SKM-1 treated with dmso at 0.1 percent for 144 hours (cell line): ENCODE measurements at regions not wholly inside any gene's neighbourhood (a gene's known extent, or its start where the extent isn't known, plus 50 kb on each side); places are given as distances from the start of the nearest gene placed in this dataset.

Source experiments
- DNase-seq: peaks from one replicate; lab custom pipeline; 2025; ENCODE audit not compliant: unreplicated experiment; lab: John Stamatoyannopoulos, UW

DNA sequence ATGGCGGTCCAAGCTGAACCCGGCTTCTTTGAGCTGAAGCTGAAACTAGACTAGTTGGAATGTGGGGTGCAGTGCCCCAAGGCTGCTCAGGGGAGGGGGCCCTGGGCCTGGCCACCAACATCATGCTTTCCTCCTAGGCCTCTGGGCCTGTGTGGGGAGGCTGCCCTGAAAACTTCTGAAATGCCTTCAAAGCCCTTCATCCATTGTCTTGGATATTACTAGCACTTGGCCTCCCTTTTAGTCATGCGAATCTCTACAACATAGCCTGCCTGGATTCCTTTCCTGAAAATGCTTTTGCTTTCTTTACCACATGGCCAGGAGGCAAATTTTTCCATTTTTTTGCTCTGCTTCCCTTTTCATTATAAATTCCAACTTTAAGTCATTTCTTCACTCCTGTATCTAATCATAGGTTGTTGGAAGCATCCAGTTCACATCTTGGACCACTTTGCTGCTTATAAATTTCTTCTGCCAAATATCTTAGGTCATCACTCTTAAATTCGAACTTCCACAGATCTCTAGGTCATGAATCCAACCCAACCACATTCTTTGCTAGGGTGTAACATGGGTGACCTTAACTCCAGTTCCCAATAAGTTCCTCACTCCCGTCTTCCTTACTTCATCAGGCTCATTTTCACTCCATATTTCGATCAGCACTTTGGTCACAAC, 103.4 kb downstream of the DDIT4L start:
- no peak for DNase-seq

DNA sequence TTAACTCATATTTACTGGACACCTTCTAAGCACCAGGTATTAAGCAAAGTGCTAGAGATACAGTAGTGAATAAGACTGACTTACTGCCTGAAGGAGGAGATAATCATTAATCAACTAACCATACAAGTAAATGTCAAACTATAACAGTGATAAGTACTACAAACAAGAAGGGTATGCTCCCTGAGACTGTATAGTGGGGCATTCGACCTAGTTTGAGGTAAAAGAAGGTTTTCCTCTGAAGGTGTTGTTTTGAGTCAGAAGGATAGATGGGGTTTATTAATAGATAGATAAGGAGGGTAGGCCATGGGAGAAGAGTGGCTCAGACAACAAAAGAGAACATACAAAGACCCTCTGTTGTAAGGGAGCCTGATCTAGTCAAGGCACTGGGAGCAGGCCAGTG, 105.4 kb downstream of the DDIT4L start:
- DNase-seq = no peak

DNA sequence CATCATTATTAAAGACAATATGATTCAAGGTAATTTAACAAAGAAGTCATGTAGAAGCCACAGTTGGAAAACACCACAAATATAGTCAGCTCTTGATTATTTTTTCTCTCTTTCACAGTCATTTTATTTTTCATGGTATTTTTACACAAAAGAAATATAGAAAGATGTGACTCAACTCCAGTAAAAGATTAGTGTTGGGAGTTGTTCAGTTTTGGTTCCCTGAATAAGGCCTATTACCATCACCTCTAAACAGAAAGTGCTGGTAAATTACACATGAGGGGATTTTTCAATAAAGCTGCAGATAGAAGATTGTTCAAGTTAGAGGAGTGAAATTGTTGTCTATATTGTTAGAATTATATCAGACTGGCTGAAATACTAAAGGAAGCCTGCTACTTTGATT, 107.0 kb downstream of the DDIT4L start:
- no peak for DNase-seq

DNA sequence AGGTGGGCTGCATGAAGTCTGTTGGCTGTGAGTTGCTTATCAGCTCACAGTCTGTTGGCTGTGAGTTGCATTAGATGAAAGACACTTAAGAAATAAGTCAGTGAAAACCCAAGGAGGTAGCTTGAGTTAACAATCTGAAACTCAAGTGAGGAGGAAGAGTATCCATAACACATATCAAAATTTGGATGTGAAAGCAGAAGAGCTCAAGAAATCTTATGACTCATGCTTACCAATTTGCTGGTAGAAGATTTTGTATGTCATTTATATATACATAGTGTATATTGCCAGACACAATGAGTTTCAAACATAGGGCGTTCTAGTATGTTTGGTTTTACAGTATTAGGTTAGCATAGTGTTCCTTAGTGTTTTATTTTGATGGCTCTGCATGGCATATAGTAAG, 107.4 kb downstream of the DDIT4L start:
- DNase-seq = no peak

DNA sequence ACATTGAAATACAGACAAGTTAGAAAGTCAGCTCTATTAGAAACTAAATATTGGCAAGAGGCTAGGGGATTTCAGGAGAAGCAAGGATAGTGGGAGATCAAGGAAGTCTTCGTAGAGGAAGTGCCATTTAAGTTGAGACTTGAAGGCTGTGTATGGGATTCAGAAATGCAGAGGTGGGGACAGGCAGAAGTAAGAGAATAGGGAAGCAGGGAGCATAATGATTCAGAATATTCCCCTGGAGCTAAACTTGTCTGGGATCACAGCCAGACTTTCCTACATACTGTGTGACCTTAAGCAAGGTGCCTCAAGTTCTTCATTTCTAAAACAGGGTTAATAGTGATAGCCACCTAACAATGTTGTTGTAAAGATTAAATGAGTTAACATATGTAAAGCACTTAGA, 108.8 kb downstream of the DDIT4L start:
- DNase-seq = no peak

DNA sequence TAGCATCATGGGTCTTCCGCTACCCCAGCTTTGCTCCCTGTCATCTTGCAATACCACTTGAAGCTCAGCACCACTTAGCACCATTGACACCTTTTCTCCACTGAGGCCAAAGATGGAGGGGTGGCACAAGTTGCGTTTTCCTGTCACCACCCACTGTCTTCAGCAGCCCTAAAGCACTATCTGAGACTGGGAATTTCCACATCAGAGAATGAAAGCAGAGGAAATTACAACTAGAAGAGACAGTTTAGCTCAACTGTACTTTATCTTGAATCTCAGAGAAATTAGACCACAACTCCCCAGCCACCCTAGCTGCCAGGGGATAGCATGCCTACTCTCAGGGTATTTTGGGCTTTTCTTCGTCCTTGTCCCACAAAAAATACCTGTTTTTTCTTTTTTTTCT, 111.0 kb downstream of the DDIT4L start:
- no peak for DNase-seq

DNA sequence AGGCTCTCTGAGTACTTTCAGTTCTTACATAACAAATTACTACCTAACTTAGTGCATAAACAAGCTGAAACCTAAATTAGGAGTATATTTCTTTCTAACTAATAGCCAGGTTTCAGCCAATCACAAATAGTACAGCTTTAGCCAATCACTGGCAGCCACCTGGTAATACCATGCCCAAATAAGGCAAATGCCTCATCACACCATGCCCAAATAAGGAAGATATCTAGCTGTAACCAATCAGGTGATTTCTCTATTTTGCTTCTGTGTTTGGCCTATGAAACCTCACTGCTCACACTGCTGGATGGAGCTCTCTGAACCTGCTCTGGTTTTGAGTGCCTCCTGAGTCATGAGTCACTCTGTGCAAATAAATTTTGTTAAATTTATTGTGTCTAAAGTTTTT, 113.5 kb downstream of the DDIT4L start:
- no peak for DNase-seq

DNA sequence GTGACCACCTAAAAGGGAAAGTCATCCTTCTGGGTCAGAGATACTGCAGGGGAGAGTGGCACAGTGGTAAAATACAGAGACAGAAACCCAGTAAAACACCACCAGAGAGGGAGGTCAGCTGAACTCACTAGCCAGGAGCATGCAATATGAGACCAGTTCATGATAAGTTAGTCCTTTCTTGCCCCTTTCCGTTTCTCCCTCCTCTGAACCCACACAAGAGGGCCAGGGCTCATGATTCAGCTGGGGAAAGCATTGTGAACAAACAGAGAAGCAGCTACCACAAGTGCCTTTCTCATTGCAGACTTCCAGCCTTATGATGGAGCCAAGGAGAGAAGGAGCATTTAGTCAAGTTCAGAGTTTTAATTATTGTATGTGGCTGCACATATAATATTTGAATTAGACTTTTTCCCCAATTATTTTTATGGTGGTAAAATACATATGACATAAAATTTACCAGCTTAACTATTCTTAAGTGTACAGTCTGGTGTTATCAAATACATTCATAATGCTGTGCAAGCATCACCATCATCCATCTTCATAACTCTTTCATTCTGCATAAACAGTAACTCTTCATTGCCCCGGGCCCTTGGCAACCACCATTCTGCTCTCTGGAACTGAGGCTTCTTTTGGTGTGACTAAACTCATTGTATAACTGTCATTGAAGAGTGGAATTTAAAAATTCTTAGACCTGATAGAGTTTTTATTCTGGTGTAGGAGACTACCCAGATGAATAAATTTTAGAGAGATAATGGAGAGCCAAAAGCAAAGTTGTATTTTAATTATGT, 114.6 kb downstream of the DDIT4L start:
- DNase-seq = no peak

DNA sequence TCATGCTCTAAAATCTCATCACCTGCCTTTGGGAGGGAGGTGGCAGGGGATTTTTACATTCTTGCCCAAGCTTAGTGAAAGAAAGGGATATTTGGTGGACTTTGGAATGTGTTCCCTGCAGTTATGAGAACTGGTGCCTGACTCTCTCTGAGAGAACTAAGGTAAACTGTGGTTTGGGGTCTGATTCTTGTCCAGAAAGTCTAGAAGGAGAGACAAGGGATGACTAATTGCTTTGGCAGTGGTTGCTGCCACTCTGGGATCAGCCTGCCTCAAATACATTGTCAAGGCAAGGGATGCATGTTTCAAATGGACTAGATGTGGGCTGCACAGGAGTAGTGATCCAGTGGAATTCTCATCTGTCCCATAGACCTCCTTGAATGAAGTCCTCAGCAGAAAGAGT, 115.2 kb downstream of the DDIT4L start:
- DNase-seq = no peak

DNA sequence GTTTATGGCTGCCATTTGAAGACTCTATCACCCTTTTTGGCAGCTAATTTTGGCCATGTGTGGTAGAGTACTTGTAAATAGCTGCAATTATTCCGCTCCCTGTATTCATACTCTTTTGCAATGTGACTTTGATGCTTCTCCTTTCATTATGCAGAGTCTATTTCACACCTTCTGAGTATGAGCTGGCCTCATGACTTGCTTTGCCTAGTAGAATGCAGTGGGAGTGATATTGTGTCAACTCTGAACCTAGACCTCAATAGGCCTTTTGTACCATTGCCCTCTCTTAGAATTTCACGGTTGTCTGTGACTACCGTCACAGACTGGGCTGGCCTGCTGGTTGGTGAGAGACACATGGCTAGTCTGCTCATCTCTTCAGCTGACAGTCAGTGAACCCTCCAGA, 118.8 kb downstream of the DDIT4L start:
- no peak for DNase-seq

DNA sequence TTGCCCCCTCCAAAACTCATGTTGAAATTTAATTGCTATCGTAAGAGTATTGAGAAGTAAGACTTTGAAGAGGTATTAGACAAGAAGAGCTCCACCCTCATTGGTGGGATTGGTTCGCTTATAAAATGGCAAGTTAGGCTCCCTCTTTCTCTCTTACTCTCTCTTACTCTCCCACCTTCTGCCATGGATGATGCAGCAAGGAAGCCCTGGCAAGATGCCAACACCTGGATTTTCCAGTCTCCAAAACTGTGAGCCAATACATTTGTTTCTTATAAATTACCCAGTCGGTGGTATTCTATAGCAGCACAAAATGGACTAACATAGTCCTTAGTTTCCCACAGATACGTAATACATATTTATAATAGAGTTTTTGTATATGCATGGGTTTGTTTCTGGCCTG, 119.4 kb downstream of the DDIT4L start:
- no peak for DNase-seq

DNA sequence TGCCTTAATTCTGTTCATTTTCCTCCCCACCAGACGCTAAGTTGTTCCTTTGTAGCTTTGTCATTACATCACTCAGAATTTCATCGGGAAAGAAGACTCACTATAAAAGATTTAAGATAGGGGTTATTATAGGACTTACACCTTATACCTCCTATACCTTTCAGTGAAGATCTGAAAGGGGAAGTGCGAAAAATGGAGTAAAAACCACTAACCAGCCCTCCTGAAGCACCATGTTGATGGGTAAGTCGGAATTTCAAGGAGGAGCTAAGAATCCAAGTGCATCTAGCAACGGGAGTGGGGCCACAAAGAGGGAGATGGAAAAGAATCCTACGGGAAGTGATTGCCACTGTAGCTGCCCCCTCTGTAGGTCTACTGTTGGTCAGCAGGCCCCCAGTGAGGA, 119.1 kb upstream of the H2AZ1 start:
- peak; percentile 23 for DNase-seq

DNA sequence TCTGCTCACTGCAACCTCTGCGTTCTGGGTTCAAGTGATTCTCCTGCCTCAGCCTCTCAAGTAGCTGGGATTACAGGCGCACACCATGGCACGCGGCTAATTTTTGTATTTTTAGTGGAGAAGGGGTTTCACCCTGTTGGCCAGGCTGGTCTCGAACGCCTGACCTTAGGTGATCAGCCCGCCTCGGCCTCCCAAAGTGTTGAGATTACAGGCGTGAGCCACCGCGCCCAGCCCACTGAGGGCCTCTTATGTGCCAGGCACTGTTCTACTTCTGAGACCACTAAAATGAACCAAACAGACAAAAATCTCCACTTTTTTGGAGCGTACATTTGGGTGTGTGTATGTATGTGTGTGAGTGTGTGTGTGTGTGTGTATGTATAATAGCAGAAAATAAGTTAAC, 117.2 kb upstream of the H2AZ1 start:
- DNase-seq = no peak

DNA sequence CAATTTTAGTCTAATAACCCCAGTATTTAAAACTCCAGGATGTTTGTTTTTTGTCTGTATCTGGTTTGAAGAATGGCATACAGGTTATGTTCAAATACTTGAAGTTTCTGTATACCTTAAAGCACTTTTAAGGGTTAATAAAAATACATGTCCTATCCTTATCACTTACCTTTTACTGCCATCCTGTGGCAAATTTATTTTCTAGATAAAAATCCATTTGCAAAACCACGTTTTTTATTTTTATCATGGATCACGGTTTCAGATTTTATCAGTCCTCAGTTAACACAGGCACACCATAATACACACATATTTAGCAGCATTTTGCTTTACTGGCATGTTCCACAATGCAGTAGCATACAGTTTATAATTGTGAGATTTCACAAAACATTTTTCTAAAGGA, 113.3 kb upstream of the H2AZ1 start:
- no peak for DNase-seq

DNA sequence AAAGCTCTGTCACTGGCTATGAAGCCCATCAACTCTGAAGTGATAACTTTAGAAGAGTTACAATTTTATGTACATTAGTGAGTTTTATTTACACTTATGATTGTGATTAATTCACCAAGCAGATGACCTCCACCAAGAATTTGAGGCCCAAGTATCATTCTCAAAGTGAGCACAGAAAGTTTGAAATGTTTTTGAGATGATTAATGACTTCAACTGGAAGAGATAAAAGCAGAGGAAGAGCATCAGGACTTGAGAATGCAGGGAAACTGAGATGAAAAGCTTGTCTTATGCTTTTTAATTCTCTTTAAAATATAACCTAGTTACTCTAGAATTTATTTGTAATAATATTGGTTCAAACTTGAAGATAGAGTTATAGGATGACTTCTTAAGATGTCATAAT, 112.8 kb upstream of the H2AZ1 start:
- DNase-seq = no peak

DNA sequence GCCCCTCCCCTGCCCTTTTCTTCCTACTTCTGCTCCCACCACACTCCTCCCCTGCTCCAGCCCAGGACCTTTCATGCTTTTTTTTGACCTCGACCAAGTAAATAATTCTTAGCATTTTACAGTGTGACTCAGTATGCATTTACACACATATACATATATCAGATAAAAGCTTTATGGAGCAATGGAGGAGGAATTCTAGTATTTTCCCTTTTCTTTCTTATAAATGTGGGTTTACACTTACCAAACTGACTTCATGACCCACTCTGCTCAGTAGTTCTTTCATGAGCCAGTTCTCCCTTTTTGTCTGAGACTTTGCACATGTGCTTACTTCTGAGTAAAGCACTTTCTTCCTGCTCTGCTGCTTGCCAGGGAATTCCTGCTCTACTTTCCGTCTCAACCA, 111.8 kb upstream of the H2AZ1 start:
- no peak for DNase-seq

DNA sequence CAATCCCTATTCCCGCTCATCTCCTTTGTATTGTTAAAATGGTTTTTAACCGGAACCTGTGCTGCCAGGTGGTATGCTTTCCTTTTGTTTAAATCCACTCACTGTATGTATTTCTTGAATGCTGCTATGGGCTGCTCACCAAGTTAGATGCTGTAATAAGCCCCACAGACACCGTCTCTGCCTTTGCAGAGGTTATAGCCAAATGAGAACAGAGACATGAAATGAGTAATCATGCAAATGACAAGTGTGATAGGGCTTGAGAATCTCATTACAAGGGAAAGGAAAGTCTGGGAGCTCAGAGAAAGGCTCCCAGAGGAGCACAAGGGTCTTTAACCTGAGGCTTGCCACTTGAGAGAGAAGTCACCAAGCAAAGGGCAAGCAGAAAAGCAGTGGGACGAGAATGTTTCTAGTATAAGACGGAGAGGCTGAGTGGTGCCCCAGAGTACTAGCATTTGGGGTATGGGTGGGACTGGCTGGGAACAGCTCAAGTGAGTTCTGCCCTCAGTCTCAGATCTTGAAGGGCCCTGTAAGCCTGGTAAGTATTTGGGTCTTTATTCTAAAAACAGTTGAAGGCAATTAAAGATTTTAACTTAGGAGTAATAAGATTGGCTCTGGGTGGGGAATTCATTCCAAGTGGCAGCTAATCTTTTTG, 110.8 kb upstream of the H2AZ1 start:
- DNase-seq = no peak

DNA sequence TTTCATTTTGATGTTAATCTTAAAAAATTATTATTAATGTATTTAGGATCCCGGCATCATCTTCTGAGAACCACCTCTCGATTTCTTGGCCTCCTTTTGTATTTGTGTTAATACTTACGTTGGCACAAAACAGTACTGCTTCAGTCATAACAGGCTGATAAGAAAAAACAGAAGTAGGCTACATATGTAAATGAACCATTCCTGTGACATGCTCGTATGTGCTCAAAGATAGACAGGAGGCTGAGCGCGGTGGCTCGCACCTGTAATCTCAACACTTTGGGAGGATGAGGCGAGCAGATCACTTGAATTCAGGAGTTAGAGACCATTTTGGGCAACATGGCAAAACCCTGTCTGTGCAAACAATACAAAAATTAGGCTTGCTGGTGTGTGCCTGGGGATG, 109.4 kb upstream of the H2AZ1 start:
- DNase-seq = no peak

DNA sequence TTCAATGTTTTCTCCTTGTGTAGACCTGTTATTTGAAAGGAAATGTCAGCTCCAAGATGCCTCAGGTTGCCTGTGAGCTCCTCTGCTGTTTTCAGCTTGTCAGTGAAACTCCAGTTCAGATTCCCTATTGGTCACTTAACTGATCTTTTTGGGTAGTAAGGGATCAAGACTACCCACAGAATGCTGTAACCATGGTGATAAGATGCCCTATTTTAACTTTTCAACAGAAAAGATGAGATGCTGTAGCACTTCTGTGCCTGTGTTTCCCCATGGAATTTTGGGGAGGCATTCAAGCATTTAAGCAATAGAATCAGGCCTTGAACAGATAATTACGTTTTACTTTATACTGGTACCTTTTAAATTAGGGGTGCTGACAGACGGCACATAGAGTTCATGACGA, 106.6 kb upstream of the H2AZ1 start:
- no peak for DNase-seq

DNA sequence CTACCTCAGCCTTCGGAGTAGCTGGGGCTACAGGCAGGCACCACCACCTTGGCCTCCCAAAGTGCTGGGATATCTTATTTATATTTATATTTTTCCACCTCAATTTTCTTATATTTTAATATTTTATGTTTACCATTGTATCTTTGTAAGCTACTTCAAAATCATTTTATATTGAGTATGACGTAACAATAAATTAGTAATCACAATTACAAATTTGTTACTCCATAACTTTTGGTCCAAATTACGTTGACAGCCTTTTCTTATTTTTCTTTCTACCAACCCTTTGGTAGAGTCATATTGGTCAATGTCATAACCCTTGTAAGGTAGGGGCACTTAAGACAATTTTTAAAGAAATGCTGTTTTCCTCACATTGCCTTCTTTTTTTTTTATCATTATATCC, 104.0 kb upstream of the H2AZ1 start:
- DNase-seq = no peak

DNA sequence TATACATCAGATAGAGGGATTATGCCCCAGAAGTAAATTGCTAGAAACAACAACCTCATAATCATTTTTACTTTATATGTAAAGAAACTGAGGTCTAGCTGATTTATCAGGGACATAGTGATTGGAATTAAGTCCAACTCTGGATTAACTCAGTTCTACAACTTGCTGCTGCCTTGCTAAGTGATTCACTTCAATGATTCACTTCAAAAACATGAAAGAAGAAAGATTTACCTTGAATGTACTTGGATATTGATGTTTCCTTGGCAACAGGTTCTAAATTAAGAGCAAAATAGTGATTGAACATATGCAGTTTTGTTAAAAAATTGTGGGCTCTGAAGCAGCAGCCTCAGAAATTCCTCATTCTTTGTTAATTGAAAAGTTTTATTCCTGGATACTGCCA, 99.8 kb upstream of the H2AZ1 start:
- no peak for DNase-seq

DNA sequence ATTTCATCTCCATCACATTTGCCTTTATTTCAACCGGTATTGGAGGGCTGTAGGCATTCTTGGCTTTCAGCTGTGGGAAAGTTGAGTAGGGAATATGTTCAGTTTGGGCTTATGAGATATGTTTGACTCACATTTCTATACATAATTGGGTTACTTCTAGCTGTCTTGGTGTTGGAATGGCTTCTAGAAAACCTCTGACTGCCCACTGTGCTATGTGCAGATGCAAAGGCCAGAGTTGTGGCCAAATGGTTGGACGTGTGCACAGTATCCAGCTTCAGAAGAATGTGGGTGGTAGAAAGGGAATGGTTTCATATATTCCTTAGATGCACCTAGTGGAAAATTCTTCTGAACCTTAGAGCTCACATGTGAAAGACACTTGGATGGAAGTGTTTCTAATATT, 92.6 kb upstream of the H2AZ1 start:
- DNase-seq = no peak
